OCI-LY7 (cell line): ENCODE measurements at regions not wholly inside any gene's neighbourhood (a gene's known extent, or its start where the extent isn't known, plus 50 kb on each side); places are given as distances from the start of the nearest gene placed in this dataset.

Experiments used
- CTCF ChIP-seq: fragments of 200-600 bp; sonication (generic); conservative IDR thresholded peaks from 2 replicates; pipeline ENCODE4 v1.5.1; 2014; ENCODE audit warnings: mild to moderate bottlenecking, antibody characterized with exemption, low read length, moderate library complexity, mixed read lengths
- EZH2phosphoT487 ChIP-seq: fragments of 200-600 bp; sonication (generic); IDR thresholded peaks from 2 replicates; pipeline ENCODE4 v1.6.1; 2018; ENCODE audit warnings: low read depth, borderline replicate concordance, mild to moderate bottlenecking, mixed run types, antibody characterized with exemption, low read length, moderate library complexity, mixed read lengths

- TF ChIP-seq CTCF (no peak), EZH2phosphoT487 (no peak)
Observed at GRCh38 chr5:162474239-162474638, 406.7 kb downstream of the GABRG2 start.
